Epidermal melanocyte (primary cell): ENCODE measurements at regions not wholly inside any gene's neighbourhood (a gene's known extent, or its start where the extent isn't known, plus 50 kb on each side); places are given as distances from the start of the nearest gene placed in this dataset.
A peak's percentile ranks its signal among the peaks of the same experiment; 100 is the strongest.
"Not testable (repeated sequence)": the region's sequence is repeated elsewhere in the genome, so short reads cannot be mapped to it uniquely, and the experiment has no call there.

Experiments
- DNase-seq: peaks from one replicate; pipeline ENCODE4 v3.0.0; 2011; ENCODE audit warnings: low spot score; ENCODE audit not compliant: insufficient read length

DNA sequence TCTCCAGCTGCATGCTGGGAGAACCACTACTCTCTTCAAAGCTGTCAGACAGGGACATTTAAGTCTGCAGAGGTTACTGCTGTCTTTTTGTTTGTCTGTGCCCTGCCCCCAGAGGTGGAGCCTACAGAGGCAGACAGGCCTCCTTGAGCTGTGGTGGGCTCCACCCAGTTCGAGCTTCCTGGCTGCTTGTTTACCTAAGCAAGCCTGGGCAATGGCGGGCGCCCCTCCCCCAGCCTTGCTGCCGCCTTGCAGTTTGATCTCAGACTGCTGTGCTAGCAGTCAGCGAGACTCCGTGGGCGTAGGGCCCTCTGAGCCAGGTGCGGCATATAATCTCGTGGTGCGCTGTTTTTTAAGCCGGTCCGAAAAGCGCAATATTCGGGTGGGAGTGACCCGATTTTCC, 215.0 kb downstream of the STIM2 start:
- DNase-seq: not testable (repeated sequence)

- no peak for DNase-seq
Measured at GRCh38 chr4:27078934-27079455, 218.4 kb downstream of the STIM2 start.

DNA sequence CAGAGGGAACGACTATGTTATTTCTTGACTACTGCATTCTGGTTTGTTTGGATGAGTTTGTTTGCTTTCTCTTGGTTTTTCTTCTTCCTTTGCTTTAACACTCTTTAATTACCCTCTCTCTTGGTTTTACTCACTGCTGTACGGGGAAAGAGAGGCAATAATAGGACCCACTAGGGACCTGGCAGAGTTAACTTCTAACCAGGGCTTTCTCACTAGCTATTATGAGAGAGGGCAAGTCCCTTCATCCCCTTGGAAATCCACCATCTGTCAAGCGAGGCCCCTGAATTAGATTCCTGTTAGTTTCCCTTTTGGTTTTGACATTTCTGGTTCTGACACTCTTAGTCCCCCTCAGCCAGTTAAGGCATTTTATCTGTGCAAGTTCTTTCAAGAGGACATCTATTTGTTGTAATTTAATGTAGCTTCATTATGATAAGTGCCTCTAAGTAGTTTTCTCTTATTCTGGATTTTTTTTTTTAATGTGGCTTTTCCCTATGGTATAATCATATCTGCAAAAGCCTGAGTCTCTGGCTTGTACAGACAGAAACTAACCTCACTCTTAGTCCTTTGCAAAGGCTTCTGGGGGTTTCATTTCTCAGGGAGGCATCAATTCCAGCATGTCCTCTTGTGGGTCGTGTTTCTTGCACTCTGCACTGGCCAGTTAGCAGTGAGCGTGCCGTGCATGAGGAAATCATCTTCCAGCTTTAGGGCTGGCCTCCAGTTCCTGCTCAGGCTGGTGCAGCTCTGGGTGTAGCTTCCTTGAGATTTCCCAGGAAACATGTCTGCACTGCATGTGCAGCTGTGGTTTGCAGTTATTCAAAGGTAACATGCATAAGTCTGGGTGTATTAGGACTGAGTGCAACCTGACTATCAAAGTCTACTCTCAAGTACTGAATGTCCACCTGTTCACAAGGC, 221.3 kb downstream of the STIM2 start:
- no peak for DNase-seq

DNA sequence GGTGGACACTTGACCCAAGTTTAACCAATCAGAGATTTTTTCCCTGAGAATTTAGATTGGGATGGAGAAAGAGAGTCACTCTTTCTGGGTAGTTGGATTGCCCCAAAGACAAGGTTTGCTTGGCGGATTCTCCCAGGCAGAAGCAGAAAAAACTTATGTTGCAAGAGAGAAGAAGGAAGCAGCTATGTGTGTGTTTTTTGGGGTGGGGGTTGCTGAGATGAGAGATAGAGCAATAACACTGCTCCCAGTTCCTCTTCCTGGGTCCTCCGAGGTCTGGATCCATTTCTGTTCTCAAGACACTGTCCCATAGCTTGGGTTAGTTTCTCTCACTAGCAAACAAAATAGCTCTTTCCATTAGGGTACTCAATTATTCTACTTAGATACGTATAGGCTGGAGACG, 222.1 kb downstream of the STIM2 start:
- no peak for DNase-seq

DNA sequence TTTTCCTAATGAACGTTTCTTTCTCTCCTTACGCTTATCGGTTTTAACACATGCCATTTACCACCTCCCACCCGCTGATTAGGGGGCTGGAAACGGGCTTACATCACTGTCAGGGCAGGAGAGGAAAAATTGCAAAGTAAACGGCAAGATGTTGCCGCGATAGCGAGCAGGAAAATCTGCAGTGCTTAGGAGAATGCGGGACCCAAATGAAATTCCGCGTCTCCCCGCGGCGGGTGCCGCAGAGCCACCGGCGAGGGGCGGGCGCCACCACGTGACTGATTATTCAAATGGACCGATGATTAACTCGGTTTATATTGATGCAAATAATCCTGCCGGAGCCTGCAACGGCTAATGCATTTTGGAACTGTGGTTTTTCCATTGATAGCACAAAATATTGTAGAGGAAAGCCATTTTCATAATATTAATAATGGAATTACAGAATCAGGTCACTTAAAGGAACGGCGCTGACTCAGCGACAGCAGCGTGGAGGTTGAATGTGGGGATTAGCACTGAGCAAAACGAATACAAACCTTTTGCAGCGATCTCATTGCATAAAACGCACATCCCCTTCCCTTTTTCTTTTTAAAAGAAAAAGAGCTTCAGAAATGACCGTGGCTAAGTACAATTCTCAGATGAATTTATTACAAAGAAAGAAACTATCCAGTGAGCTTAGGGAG, 224.2 kb downstream of the STIM2 start:
- peak; percentile 26 for DNase-seq

DNA sequence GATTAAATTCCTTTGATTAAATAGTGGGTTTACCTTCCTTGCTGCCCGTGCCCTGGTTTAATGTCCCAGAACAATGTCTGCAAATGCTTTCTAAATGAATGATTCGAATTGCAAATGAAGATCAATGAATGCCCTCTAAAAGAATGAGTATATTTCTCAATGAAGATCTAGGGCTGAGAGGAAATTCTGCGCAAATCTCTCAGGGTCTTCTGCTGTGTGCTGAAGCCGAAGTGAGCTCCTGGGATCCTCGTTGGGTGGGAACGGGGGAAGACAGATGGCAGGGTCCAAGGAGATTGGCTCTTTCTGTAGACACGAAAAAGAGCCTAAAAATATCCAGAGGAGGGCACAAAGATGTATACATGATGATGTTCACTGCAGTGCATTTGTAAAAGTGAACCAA, 224.8 kb downstream of the STIM2 start:
- no peak for DNase-seq

- DNase-seq: no peak
Measured at GRCh38 chr4:27087306-27088045, 226.8 kb downstream of the STIM2 start.

DNA sequence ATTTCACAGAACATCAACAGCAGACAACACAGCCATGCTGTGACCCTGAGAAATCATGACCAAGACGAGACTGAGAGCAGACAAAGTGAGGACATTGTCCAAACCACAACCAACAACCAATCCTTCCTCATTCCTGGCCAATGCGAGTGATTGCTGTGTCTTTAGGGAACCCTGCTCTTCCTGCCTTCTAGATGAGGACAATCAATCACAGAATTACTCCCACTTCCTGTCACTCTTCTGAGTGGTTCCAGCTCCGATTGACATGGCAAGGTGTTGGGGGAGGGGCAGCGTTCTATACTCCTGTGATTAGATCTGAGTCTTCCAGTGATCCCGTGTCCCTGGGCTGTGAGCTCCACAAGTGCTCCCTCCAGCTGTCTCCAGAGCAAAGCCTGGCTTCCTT, 227.8 kb downstream of the STIM2 start:
- no peak for DNase-seq

GRCh38 chr4:27089186-27089585, 228.5 kb downstream of the STIM2 start:
- DNase-seq: no peak

DNA sequence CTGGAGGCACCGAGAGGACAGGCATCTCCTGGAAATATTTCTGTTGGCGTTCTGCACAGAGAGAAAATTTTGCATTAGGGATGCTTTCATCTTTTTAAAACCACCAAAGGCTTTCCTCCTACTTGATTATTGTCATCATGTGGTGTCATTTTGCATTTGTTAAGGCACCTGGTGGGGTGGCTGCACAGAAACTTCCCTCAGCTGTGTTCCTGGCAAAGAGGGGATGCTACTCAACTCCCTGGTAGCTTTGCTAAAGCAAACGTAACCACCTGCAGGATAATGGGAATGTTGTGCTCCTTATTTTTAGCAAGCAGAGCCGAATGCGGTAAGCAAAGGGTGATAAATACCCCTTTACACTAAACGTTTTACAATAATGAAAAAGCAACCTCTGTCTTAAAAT, 229.8 kb downstream of the STIM2 start:
- no peak for DNase-seq

DNA sequence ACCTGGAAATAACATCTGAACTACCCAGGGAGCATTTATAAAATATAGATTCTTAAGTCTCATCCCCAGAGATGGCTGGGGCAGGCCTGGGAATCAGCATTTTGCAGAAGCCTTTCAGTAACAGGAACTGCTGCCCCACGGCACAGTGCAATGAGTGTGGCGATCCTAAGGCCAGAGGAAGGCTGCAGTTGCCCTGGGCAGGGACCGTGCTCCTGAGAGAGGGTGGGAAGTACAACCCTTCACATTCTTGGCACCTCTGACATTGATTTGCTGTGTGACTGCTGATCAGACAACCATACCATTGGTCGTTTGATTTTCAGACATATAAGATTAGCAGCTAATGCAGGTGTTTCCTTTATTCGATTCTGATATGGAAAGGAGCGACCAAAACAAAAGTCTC, 233.6 kb downstream of the STIM2 start:
- no peak for DNase-seq

DNA sequence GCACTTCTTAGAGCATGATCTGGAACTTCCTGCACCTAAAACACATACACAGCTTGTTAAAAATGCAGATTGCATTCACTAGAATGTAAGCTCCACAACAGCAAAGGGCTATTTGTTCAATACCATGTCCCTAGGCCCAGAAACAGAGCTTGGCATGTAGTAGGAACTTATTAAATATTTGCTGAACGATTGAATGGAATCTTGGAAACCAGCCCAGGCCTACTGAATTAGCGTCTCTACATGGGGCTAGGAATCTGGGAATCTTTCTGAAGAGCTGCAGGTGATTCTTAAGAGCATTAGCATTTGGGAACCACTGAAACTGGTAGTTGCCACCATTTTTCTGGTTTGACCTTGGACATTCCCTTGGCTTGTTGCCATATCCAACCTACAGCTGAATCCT, 234.1 kb downstream of the STIM2 start:
- DNase-seq: no peak

DNA sequence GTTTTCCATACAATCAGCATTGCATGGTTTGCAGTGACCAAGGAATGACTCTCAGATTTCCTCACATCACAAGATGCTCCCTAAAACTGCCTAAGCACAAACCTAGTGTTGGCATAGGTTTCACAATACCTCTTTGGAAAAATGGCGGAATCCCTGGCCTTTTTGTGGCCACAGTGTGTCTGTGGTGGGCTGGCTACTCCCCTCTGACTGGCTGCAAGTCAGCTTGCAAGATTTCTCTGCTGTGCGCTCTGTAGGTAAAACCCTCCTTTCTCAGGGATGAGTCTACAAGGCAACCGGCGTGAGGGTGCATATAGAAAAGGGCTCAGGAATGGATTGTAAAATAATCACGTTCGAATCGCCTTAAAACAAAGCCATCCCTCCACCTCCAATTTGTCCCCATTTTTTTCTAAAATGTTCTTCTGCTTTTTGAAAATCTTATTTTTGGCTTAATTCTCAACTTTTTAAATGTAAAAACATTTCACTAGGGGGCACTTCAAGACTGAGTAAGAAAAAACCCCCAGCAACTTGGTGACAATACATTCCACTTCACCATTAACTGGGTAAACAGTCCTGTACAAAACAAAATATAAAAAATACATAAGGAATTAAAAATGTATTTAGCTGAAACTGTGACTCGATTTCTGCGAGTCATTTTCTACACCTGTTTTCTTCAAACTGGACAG, 235.6 kb downstream of the STIM2 start:
- DNase-seq: no peak

DNA sequence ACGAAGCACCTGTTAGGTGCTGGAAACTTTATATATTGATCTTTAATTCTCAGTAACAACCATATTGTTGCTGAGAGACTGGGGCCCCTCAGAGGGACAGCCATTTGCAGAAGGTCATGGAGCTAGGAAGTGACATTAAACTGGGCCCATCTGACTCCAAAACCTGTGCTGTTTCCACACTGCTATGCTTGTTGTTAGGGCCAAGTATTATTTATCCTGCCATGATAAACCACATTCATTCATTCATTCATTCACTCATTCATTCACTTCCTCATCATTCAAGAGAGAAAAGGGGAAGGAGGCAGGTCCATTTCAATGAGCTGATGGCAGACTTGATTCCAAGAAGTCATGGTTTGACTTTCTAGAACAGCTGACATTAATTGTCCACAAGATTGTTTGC, 237.4 kb downstream of the STIM2 start:
- DNase-seq: no peak

- DNase-seq: no peak
Measured at GRCh38 chr4:27100713-27101112, 240.1 kb downstream of the STIM2 start.

GRCh38 chr4:27101126-27101525, 240.5 kb downstream of the STIM2 start:
- no peak for DNase-seq

DNA sequence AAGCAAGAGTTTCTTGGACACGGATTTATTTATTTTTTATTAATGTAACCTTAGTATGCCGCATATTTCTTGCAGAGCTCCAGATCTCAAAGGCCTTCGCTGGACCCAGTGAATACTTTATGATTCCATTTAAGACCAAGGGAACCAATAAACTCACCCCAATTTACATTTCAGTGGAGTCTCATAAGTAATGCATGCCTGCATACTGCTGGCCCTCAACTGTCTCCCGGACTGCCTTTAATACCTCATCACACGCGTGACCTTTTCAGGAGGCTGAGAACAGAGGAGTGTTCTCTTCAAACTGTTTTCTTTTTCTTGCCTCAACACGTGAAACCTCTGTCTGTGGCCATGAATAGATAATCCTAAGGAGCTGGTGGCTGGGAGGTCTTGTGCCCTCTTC, 240.9 kb downstream of the STIM2 start:
- DNase-seq: no peak

DNA sequence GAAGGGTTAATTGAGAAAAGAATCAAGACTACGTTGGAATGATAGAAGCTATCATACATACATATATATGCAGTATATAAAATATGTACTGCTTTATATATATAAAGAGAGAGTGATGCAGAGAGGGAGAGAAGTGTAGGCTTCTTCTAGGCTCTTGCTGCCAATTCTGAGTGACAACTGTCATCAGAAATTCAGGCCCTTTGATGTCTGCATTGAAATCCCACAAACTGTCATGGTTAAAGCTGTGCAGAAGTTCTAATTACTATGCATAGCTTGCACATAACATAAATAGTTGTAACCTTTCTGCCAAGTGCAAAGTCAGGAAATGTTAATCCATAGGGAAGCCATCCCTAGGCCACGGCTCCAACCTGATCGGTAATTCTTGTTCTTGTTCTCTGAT, 251.0 kb downstream of the STIM2 start:
- no peak for DNase-seq

GRCh38 chr4:27112587-27112986, 251.9 kb downstream of the STIM2 start:
- no peak for DNase-seq

- no peak for DNase-seq
Measured at GRCh38 chr4:27115221-27115620, 254.6 kb downstream of the STIM2 start.

- DNase-seq: no peak
Measured at GRCh38 chr4:27117453-27117852, 256.8 kb downstream of the STIM2 start.
